H7 (cell line): ENCODE measurements at regions not wholly inside any gene's neighbourhood (a gene's known extent, or its start where the extent isn't known, plus 50 kb on each side); places are given as distances from the start of the nearest gene placed in this dataset.
"Not testable (repeated sequence)": the region's sequence is repeated elsewhere in the genome, so short reads cannot be mapped to it uniquely, and the experiment has no call there.

ENCODE experiments used
- DNase-seq: peaks from one replicate; pipeline ENCODE4 v3.0.0; 2012
- H3K27me3 ChIP-seq: 2 replicates; pipeline ENCODE4 v1.6.0; 2011; ENCODE audit warnings: mild to moderate bottlenecking, low read length; ENCODE audit not compliant: control insufficient read depth, insufficient read depth
- H3K36me3 ChIP-seq: replicated peaks from 2 replicates; pipeline ENCODE4 v1.5.1; 2011; ENCODE audit warnings: low read length; ENCODE audit not compliant: control insufficient read depth, insufficient read depth
- H3K4me3 ChIP-seq: 2 replicates; pipeline ENCODE4 v1.5.1; 2011; ENCODE audit warnings: low read depth, mild to moderate bottlenecking, control low read depth, low read length, moderate library complexity; ENCODE audit not compliant: insufficient read depth

DNA sequence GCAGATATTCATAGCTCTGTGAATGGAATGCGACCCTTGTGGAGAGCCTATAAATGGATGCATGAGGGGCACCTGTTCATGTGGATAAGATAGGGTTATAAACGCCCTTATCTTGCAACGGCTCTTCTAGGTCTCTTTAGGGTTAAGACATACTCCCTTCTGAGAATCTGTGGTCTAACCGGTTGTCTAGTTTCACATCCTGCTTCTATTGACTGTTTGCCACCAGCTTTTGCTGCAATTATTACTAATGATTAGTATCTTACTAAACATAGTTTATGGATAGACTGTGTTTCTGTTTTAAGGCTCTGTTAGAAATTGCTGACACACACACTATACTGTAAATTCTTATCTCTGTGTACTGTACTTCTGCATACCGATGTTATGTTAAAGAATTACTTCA lies 198.9 kb upstream of the CYLC2 start:
- DNase-seq = no peak

GRCh38 chr9:102795532-102795931 lies 199.6 kb upstream of the CYLC2 start:
- Histone ChIP-seq H3K36me3 (no peaks in the 10 kb centered on the region), H3K4me3 (no peak overlapping the region), H3K27me3 (no peaks in the 10 kb centered on the region)
- DNase-seq = no peak

More for the DNA sequence above, 198.9 kb upstream of the CYLC2 start:
- Histone ChIP-seq H3K27me3 (no peaks in the 10 kb centered on the region), H3K36me3 (no peaks in the 10 kb centered on the region), H3K4me3 (no peak overlapping the region)

- Histone ChIP-seq H3K36me3 (no peaks in the 10 kb centered on the region), H3K4me3 (no peak overlapping the region), H3K27me3 (no peaks in the 10 kb centered on the region)
- DNase-seq = no peak
Measured at GRCh38 chr9:102779356-102779755, 215.8 kb upstream of the CYLC2 start.

- DNase-seq = no peak
- no peak overlapping the region for H3K4me3 ChIP-seq
- H3K36me3 ChIP-seq = no peaks in the 10 kb centered on the region
- H3K27me3 ChIP-seq = no peaks in the 10 kb centered on the region
Measured at GRCh38 chr9:102778746-102779145, 216.4 kb upstream of the CYLC2 start.

- DNase-seq = no peak
- no peaks in the 10 kb centered on the region for H3K36me3 ChIP-seq
Measured at GRCh38 chr9:102770704-102771103, 224.4 kb upstream of the CYLC2 start.

DNA sequence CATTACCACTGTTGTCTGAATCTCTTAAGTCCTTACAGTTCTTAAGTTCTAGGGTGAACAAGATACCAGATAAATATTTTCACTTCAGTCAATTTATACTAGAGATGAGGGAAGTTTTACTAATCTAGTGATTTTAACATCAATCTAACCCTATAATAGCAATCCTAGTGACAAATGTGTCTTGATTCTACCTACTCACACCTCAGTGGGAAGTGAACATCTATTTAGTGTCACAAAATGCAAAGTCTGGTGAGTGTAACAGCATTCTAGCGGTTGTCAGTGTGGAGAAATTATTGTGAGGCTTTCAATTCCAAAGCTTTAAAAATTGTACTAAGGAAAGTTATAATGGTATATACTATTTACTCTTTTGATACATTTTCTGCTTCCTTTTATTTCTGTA lies 225.8 kb upstream of the CYLC2 start:
- no peak overlapping the region for H3K4me3 ChIP-seq
- no peaks in the 10 kb centered on the region for H3K36me3 ChIP-seq
- DNase-seq = no peak
- no peaks in the 10 kb centered on the region for H3K27me3 ChIP-seq

More at GRCh38 chr9:102770704-102771103, 224.4 kb upstream of the CYLC2 start:
- no peak overlapping the region for H3K4me3 ChIP-seq
- no peaks in the 10 kb centered on the region for H3K27me3 ChIP-seq

GRCh38 chr9:102768002-102768401 lies 227.1 kb upstream of the CYLC2 start:
- Histone ChIP-seq H3K27me3 (no peaks in the 10 kb centered on the region), H3K36me3 (no peaks in the 10 kb centered on the region), H3K4me3 (no peak overlapping the region)
- DNase-seq = no peak

DNA sequence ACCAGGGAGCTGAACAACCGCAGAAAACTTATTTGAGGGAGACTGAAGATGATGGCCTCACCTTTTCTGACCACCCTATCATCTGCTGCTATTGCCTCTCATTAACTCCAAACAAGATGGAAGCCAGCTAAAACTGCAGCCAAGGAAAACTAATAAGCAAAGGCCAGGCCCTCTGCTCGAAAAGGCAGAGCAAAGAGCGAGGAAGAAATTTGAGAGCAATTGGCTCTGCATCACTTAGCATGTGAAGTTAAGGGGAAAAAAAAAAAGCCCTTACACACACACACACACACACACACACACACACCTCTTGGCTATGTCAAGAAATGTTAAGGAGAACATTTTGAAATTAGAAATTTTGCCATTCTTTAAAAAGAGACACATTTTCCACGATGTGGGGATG lies 228.1 kb upstream of the CYLC2 start:
- Histone ChIP-seq H3K27me3 (no peaks in the 10 kb centered on the region), H3K4me3 (no peak overlapping the region), H3K36me3 (no peaks in the 10 kb centered on the region)
- no peak for DNase-seq

- no peak overlapping the region for H3K4me3 ChIP-seq
- no peaks in the 10 kb centered on the region for H3K36me3 ChIP-seq
- DNase-seq = no peak
- H3K27me3 ChIP-seq = no peaks in the 10 kb centered on the region
Measured at GRCh38 chr9:102740578-102740977, 254.6 kb upstream of the CYLC2 start.

DNA sequence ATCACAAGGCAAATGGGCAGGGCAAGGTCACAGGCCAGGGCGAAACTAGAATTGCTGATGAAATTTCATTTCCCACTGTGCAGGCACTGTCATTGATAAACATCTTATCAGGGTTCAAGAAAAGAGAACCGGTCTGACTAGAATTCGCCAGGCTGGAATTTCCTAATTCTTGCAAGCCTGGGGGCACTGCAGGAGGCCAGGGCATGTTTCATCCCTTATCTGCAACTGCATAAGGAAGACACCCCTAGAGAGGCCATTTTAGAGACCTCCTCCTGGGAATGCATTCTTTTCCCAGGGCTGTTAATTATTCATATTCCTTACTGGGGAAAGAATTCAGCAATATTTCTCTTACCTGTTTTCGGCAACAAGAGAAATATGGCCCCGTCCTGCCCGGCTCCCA lies 266.2 kb upstream of the CYLC2 start:
- H3K27me3 ChIP-seq = no peaks in the 10 kb centered on the region
- no peak overlapping the region for H3K4me3 ChIP-seq

GRCh38 chr9:102714184-102714583 lies 280.9 kb upstream of the CYLC2 start:
- no peak for DNase-seq
- Histone ChIP-seq H3K36me3 (no peaks in the 10 kb centered on the region), H3K27me3 (no peaks in the 10 kb centered on the region), H3K4me3 (no peak overlapping the region)

More for the DNA sequence above, 266.2 kb upstream of the CYLC2 start:
- H3K36me3 ChIP-seq = no peaks in the 10 kb centered on the region
- DNase-seq = no peak

DNA sequence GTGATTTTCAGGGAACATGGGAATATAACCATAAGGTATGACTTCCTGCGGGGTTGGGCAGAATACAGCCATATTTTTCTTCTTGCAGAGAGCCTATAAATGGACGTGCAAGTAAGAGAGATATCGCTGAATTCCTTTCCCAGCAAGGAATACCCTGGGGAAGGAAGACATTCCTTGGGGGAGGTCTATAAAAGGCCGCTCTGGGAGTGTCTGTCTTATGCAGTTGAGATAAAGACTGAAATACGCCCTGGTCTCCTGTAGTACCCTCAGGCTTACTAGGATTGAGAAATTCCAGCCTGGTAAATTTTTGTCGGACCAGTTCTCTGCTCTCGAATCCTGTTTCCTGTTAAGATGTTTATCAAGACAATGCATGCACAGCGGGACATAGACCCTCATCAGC lies 282.2 kb upstream of the CYLC2 start:
- not testable (repeated sequence) for H3K4me3 ChIP-seq, DNase-seq, H3K36me3 ChIP-seq, H3K27me3 ChIP-seq

DNA sequence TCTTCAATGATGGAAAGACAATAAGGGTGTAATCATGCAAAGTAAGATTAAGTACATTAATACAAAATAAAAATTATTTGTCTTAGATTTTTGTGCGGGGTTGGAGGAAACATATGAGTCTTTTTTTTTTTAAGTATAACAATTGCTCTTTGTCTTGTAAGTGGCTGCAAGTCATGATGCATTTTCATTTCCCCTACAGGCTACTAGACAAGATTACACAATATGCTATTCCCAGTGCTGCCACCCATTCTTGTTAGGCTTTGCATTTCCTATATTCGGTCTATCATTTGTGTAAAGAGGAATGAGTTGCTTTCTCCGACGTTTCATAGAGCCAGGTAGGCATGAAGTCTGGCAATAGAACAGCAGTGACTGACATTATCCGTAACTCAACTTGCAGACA lies 294.2 kb upstream of the CYLC2 start:
- no peak for DNase-seq
- no peaks in the 10 kb centered on the region for H3K27me3 ChIP-seq
- H3K36me3 ChIP-seq = no peaks in the 10 kb centered on the region
- no peak overlapping the region for H3K4me3 ChIP-seq

DNA sequence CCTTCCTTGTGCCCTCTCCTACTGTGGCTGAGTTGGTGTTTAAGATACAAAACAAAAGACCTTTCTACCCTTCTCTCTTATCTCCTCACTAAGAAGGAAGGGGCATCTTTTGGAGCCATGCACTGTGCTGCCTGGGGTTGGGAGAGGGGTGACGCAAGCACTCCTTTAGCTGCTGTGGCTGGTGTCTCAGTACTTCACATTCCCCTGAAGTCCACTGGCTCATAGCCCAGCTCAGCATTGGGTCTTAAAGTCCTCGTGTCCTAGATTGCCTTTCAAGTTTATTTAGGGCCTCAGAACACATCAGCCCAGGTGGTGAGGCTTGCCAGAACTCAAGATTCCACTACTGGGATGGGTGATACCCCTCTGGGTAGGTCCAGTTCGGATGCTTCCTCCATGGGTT lies 325.9 kb upstream of the CYLC2 start:
- no peak for DNase-seq
- Histone ChIP-seq H3K27me3 (no peaks in the 10 kb centered on the region), H3K36me3 (no peaks in the 10 kb centered on the region), H3K4me3 (no peak overlapping the region)

GRCh38 chr9:102652471-102652870 lies 342.7 kb upstream of the CYLC2 start:
- no peak overlapping the region for H3K4me3 ChIP-seq
- DNase-seq = no peak
- H3K36me3 ChIP-seq = no peaks in the 10 kb centered on the region
- H3K27me3 ChIP-seq = no peaks in the 10 kb centered on the region

DNA sequence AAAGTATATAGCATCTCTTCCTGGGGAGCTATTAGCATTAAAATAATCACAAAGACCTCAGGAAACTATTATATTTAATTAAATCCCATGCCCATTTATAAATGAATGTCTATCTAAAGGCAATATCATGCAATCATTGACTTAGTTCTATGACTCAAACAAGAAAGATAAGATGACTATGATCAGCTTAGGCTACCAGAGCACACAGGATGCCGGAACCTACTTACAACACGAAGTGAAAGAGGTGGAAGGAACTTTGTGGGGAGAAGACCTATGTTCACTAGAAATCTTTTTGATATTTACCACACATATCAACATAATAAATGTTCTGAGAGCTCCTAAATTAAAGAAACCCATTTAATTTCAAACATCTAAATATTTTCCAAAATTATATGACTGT lies 344.2 kb upstream of the CYLC2 start:
- no peaks in the 10 kb centered on the region for H3K27me3 ChIP-seq
- H3K36me3 ChIP-seq = no peaks in the 10 kb centered on the region
- H3K4me3 ChIP-seq = no peak overlapping the region
- no peak for DNase-seq
